Liver (tissue), 8 donors: ENCODE measurements at regions not wholly inside any gene's neighbourhood (a gene's known extent, or its start where the extent isn't known, plus 50 kb on each side); places are given as distances from the start of the nearest gene placed in this dataset.

Experiments
- DNase-seq: peaks from one replicate; pipeline ENCODE4 v3.0.0-alpha.2; 2017; ENCODE audit warnings: low spot score
- H3K27ac ChIP-seq, 2 donors: one replicate each; pipeline ENCODE4 v1.7.0; 2013; ENCODE audit warnings: inconsistent platforms in 2 of 2, low read length in 2 of 2, control low read depth in 1 of 2, low read depth in 1 of 2, mild to moderate bottlenecking in 1 of 2
- H3K27me3 ChIP-seq, 4 donors: one replicate each; pipeline versions ENCODE4 v1.6.1 to v1.7.0; 2013; ENCODE audit warnings: low read length in 3 of 4, inconsistent platforms in 1 of 4, mild to moderate bottlenecking in 1 of 4, moderate library complexity in 1 of 4; ENCODE audit not compliant: control insufficient read depth in 4 of 4, insufficient read depth in 4 of 4
- H3K36me3 ChIP-seq, 4 donors: one replicate each; pipeline versions ENCODE4 v1.6.1 to v1.7.0; 2013; ENCODE audit warnings: low read length in 3 of 4, mild to moderate bottlenecking in 3 of 4, low read depth in 1 of 4, moderate library complexity in 1 of 4; ENCODE audit not compliant: control insufficient read depth in 4 of 4, insufficient read depth in 3 of 4
- H3K4me1 ChIP-seq, 4 donors: one replicate each; pipeline versions ENCODE4 v1.6.1 to v1.7.0; 2013; ENCODE audit warnings: low read length in 3 of 4, mild to moderate bottlenecking in 3 of 4, moderate library complexity in 1 of 4; ENCODE audit not compliant: control insufficient read depth in 4 of 4, insufficient read depth in 4 of 4
- H3K4me3 ChIP-seq, 3 donors: one replicate each; pipeline versions ENCODE4 v1.6.1 to v1.7.0; 2013; ENCODE audit warnings: low read length in 3 of 3, control low read depth in 1 of 3, low read depth in 1 of 3, mild to moderate bottlenecking in 1 of 3
- H3K9ac ChIP-seq, 2 donors: one replicate each; pipeline ENCODE4 v1.7.0; 2013; ENCODE audit warnings: low read length in 2 of 2, mild to moderate bottlenecking in 2 of 2, moderate library complexity in 2 of 2, control low read depth in 1 of 2, low read depth in 1 of 2
- H3K9me3 ChIP-seq, 4 donors: one replicate each; pipeline versions ENCODE4 v1.6.1 to v1.7.0; 2013; ENCODE audit warnings: low read length in 3 of 4; ENCODE audit not compliant: control insufficient read depth in 4 of 4
- EGR1 ChIP-seq, 2 donors: IDR thresholded peaks; 2 replicates each; pipeline ENCODE4 v1.6.1; 2016 to 2018; ENCODE audit warnings: antibody characterized with exemption in 2 of 2, low read depth in 2 of 2
- FOXA2 ChIP-seq: IDR thresholded peaks from 2 replicates; pipeline ENCODE4 v1.6.1; 2016; ENCODE audit warnings: antibody characterized with exemption
- HNF4A ChIP-seq, 2 donors: conservative IDR thresholded peaks; 2 replicates each; pipeline ENCODE4 v1.6.1; 2016; ENCODE audit warnings: antibody characterized with exemption in 2 of 2, mild to moderate bottlenecking in 2 of 2
- JUND ChIP-seq, 2 donors: IDR thresholded peaks; 2 replicates each; pipeline ENCODE4 v1.6.1; 2016; ENCODE audit warnings: antibody characterized with exemption in 2 of 2
- NR2F2 ChIP-seq: IDR thresholded peaks from 2 replicates; pipeline ENCODE4 v1.6.1; 2016; ENCODE audit warnings: antibody characterized with exemption
- RAD21 ChIP-seq, 2 donors: IDR thresholded peaks; 2 replicates each; pipeline ENCODE4 v1.6.1; 2016; ENCODE audit warnings: antibody characterized with exemption in 2 of 2, mild to moderate bottlenecking in 2 of 2
- SP1 ChIP-seq: IDR thresholded peaks from 2 replicates; pipeline ENCODE4 v1.6.1; 2018; ENCODE audit warnings: antibody characterized with exemption, mild to moderate bottlenecking
- TAF1 ChIP-seq: conservative IDR thresholded peaks from 2 replicates; pipeline ENCODE4 v1.6.1; 2016; ENCODE audit warnings: antibody characterized with exemption, mild to moderate bottlenecking
- YY1 ChIP-seq: IDR thresholded peaks from 2 replicates; pipeline ENCODE4 v1.6.1; 2016; ENCODE audit warnings: antibody characterized with exemption, mild to moderate bottlenecking
- WGBS: extraction: QIAGEN DNeasy Blood & Tissue Kit; methylation state at CpG from one replicate; pipeline ENCODE4 v1.1.7; 2013; 5-methylcytosine and 5-hydroxymethylcytosine counted together
- TF ChIP-seq, protein P1 (sequence below): fragments of 150-350 bp; IDR thresholded peaks from 2 replicates; pipeline ENCODE4 v1.5.1; 2017; ENCODE audit warnings: improper control_type of control experiment, low read depth, low read length; ENCODE audit not compliant: missing input control
- TF ChIP-seq, protein P2 (sequence below): IDR thresholded peaks from 2 replicates; pipeline ENCODE4 v1.6.1; 2016; ENCODE audit warnings: antibody characterized with exemption, mild to moderate bottlenecking
- TF ChIP-seq, protein P3 (sequence below): IDR thresholded peaks from 2 replicates; pipeline ENCODE4 v1.6.1; 2016; ENCODE audit warnings: antibody characterized with exemption
- donor health status: healthy.
- donor health status: healthy.
- donor health status: healthy.
- donor health status: healthy.
- donor health status: healthy.

GRCh38 chr21:16302851-16303282 is 573.1 kb downstream of the USP25 start (continued):
- TF ChIP-seq, protein P1, sequence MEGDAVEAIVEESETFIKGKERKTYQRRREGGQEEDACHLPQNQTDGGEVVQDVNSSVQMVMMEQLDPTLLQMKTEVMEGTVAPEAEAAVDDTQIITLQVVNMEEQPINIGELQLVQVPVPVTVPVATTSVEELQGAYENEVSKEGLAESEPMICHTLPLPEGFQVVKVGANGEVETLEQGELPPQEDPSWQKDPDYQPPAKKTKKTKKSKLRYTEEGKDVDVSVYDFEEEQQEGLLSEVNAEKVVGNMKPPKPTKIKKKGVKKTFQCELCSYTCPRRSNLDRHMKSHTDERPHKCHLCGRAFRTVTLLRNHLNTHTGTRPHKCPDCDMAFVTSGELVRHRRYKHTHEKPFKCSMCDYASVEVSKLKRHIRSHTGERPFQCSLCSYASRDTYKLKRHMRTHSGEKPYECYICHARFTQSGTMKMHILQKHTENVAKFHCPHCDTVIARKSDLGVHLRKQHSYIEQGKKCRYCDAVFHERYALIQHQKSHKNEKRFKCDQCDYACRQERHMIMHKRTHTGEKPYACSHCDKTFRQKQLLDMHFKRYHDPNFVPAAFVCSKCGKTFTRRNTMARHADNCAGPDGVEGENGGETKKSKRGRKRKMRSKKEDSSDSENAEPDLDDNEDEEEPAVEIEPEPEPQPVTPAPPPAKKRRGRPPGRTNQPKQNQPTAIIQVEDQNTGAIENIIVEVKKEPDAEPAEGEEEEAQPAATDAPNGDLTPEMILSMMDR, result no peak
- no peak for TF ChIP-seq EGR1 (IDR thresholded peaks at IDR 0.05; ENCODE audit: low read depth in 2 of 2)
- peak; percentile 84 for TF ChIP-seq TAF1
- TF ChIP-seq RAD21 (IDR thresholded peaks at IDR 0.05), result peak; percentile 53 to 62
- peak; percentile 73 for TF ChIP-seq YY1

DNA sequence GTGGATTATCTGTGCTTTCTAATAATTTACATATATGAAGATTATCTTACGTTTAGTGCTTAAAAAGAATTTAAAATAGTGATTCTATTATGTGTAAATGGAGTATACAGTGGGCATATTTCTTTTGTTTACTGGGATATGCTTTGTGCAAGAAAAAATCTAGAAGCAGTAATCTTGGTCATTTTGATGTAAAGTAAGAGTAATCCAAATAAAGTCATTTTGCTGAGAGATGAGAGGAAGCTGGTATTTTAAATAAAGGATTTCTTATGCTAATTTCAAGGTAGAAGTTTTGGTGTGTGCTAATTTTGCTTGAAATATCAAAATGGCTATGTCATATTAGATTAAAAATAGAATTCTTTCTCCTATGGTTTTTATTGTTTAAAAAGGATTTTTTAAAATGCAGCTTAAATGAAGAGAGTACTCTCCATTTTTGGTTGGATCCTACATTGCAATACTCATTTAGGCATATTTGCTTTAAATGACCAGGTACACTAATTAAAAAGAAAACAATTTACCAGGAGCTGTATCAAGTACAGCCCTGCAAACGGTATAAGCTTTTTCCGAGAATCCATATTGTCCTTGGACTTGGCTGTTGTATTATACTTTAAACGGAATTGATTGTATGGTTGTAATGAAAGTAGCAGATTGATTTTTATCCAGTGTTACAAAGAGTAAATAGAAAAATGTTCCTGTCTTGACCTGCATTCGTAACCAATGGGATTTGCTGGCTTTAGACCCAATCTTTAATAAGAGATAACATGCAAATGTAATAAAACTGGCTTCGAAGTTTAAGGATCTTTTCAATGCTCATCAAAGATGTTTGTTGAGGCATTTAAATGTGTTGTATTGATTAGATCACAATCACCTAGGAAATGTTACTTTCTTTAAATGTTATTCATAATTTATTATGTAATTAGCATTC is 574.7 kb downstream of the USP25 start:
- Histone ChIP-seq H3K9me3 (no peaks in the 10 kb centered on the region), H3K9ac (no peak overlapping the region), H3K36me3 (no peaks in the 10 kb centered on the region), H3K27me3 (no peaks in the 10 kb centered on the region), H3K4me3 (peak overlapping the region in 1 of 3 donors; percentile 29), H3K4me1 (peaks cover 0 to 26% (median 14%) of the 10 kb centered on the region in 4 donors), H3K27ac (peak overlapping the region; percentile 39 to 51)
- TF ChIP-seq YY1 (peak; percentile 53), HNF4A (conservative IDR thresholded peaks at IDR 0.05) (peak; percentile 28 to 29), FOXA2 (peak; percentile 40), SP1 (peak; percentile 27), NR2F2 (no peak)
- TF ChIP-seq, protein P2, sequence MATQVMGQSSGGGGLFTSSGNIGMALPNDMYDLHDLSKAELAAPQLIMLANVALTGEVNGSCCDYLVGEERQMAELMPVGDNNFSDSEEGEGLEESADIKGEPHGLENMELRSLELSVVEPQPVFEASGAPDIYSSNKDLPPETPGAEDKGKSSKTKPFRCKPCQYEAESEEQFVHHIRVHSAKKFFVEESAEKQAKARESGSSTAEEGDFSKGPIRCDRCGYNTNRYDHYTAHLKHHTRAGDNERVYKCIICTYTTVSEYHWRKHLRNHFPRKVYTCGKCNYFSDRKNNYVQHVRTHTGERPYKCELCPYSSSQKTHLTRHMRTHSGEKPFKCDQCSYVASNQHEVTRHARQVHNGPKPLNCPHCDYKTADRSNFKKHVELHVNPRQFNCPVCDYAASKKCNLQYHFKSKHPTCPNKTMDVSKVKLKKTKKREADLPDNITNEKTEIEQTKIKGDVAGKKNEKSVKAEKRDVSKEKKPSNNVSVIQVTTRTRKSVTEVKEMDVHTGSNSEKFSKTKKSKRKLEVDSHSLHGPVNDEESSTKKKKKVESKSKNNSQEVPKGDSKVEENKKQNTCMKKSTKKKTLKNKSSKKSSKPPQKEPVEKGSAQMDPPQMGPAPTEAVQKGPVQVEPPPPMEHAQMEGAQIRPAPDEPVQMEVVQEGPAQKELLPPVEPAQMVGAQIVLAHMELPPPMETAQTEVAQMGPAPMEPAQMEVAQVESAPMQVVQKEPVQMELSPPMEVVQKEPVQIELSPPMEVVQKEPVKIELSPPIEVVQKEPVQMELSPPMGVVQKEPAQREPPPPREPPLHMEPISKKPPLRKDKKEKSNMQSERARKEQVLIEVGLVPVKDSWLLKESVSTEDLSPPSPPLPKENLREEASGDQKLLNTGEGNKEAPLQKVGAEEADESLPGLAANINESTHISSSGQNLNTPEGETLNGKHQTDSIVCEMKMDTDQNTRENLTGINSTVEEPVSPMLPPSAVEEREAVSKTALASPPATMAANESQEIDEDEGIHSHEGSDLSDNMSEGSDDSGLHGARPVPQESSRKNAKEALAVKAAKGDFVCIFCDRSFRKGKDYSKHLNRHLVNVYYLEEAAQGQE, result no peak
- TF ChIP-seq, protein P3, sequence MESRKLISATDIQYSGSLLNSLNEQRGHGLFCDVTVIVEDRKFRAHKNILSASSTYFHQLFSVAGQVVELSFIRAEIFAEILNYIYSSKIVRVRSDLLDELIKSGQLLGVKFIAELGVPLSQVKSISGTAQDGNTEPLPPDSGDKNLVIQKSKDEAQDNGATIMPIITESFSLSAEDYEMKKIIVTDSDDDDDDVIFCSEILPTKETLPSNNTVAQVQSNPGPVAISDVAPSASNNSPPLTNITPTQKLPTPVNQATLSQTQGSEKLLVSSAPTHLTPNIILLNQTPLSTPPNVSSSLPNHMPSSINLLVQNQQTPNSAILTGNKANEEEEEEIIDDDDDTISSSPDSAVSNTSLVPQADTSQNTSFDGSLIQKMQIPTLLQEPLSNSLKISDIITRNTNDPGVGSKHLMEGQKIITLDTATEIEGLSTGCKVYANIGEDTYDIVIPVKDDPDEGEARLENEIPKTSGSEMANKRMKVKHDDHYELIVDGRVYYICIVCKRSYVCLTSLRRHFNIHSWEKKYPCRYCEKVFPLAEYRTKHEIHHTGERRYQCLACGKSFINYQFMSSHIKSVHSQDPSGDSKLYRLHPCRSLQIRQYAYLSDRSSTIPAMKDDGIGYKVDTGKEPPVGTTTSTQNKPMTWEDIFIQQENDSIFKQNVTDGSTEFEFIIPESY, result peak; percentile 12
- 43% methylated on average over 6 of the region's 6 CpGs for WGBS
- DNase-seq, result no peak

DNA sequence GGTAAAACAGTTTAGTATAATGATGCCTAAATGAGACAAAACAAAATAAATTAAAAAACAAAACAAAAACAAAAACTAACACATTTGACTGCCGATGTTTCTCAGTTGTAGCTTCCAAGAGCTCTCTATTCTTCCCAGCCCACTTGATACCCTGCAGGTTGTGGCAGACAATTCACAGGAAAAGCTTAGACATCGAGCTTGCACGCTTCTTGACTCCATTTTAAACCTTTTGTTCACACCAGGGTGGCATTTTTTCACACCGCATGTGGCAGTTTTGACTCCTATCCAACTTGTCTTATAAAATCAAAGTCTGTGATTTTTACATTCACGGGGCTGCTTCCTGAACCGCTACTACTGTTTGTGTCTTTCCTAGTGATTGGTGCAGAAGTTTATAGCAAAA is 575.9 kb downstream of the USP25 start:
- Histone ChIP-seq H3K27ac (peak overlapping the region; percentile 39 to 52), H3K36me3 (no peaks in the 10 kb centered on the region), H3K9ac (peak overlapping the region; percentile 19 to 49), H3K27me3 (no peaks in the 10 kb centered on the region), H3K9me3 (no peaks in the 10 kb centered on the region), H3K4me1 (peaks cover 0 to 29% (median 15%) of the 10 kb centered on the region in 4 donors), H3K4me3 (peak overlapping the region in 1 of 3 donors; percentile 7)
- 51% methylated on average over 6 of the region's 6 CpGs for WGBS
- DNase-seq, result no peak
- TF ChIP-seq JUND (IDR thresholded peaks at IDR 0.05) (no peak), TAF1 (peak; percentile 6), YY1 (peak; percentile 53)
